Neural cell (in vitro differentiated cells): ENCODE measurements at regions not wholly inside any gene's neighbourhood (a gene's known extent, or its start where the extent isn't known, plus 50 kb on each side); places are given as distances from the start of the nearest gene placed in this dataset.

Experiments used
- H2AFZ ChIP-seq: fragments of 200-600, 300-800 bp; sonication (generic), shearing (Covaris generic); 2 replicates; pipeline ENCODE4 v1.6.0; 2014; ENCODE audit warnings: low read depth, mild to moderate bottlenecking, antibody characterized with exemption, low read length, moderate library complexity
- H3F3A ChIP-seq: fragments of 200-600 bp; shearing (Covaris generic); 2 replicates; pipeline ENCODE4 v1.6.1; 2016; ENCODE audit warnings: mild to moderate bottlenecking, moderate library complexity, mixed read lengths, antibody characterized with exemption, low read length; ENCODE audit not compliant: insufficient read depth, poor library complexity, severe bottlenecking
- H3K27ac ChIP-seq: fragments of 200-600, 300-800 bp; sonication (generic), shearing (Covaris generic); 2 replicates; pipeline ENCODE4 v1.5.1; 2014; ENCODE audit warnings: mild to moderate bottlenecking, low read length, moderate library complexity
- H3K27me3 ChIP-seq: fragments of 300-800, 200-600 bp; sonication (generic), shearing (Covaris generic); 2 replicates; pipeline ENCODE4 v1.6.0; 2014; ENCODE audit warnings: mild to moderate bottlenecking, low read depth, low read length, moderate library complexity; ENCODE audit not compliant: insufficient read depth
- H3K36me3 ChIP-seq: fragments of 300-800, 200-600 bp; sonication (generic), shearing (Covaris generic); 2 replicates; pipeline ENCODE4 v1.5.1; 2014; ENCODE audit warnings: mild to moderate bottlenecking, antibody characterized with exemption, low read length, moderate library complexity; ENCODE audit not compliant: insufficient read depth
- H3K4me2 ChIP-seq: fragments of 300-800, 200-600 bp; sonication (generic), shearing (Covaris generic); 2 replicates; pipeline ENCODE4 v1.6.0; 2014; ENCODE audit warnings: mild to moderate bottlenecking, low read length
- H3K4me3 ChIP-seq: fragments of 300-800, 200-600 bp; sonication (generic), shearing (Covaris generic); 2 replicates; pipeline ENCODE4 v1.5.1; 2014; ENCODE audit warnings: mild to moderate bottlenecking, low read length, moderate library complexity
- H3K79me2 ChIP-seq: fragments of 200-600 bp; shearing (Covaris generic); replicated peaks from 2 replicates; pipeline ENCODE4 v1.6.0; 2014; ENCODE audit warnings: mild to moderate bottlenecking, low read length, moderate library complexity; ENCODE audit not compliant: insufficient read depth
- H3K9ac ChIP-seq: fragments of 300-800, 200-600 bp; sonication (generic), shearing (Covaris generic); 2 replicates; pipeline ENCODE4 v1.6.1; 2016; ENCODE audit warnings: mild to moderate bottlenecking, low read length, mixed read lengths
- H3K9me2 ChIP-seq: fragments of 200-600 bp; shearing (Covaris generic); 2 replicates; pipeline ENCODE4 v1.6.1; 2016; ENCODE audit warnings: mild to moderate bottlenecking, low read length, mixed read lengths; ENCODE audit not compliant: insufficient read depth
- H3K9me3 ChIP-seq: fragments of 200-600, 300-800 bp; sonication (generic), shearing (Covaris generic); 2 replicates; pipeline ENCODE4 v1.6.1; 2016; ENCODE audit warnings: mild to moderate bottlenecking, mixed run types, low read length, moderate library complexity, mixed read lengths
- H4K20me1 ChIP-seq: fragments of 200-600 bp; shearing (Covaris generic); 2 replicates; pipeline ENCODE4 v1.6.1; 2016; ENCODE audit warnings: mild to moderate bottlenecking, mixed run types; ENCODE audit not compliant: insufficient read depth
- EP300 ChIP-seq: fragments of 450-650 bp; conservative IDR thresholded peaks from 2 replicates; pipeline ENCODE4 v1.6.1; 2014; ENCODE audit warnings: antibody characterized with exemption, mild to moderate bottlenecking, moderate library complexity; ENCODE audit not compliant: poor library complexity, severe bottlenecking
- EZH2 ChIP-seq: fragments of 200-600, 300-800 bp; shearing (Covaris generic), sonication (generic); IDR thresholded peaks from 2 replicates; pipeline ENCODE4 v1.6.1; 2014; ENCODE audit warnings: antibody characterized with exemption, low read length, borderline replicate concordance, mild to moderate bottlenecking; ENCODE audit not compliant: insufficient read depth, poor library complexity, severe bottlenecking
- MXI1 ChIP-seq: fragments of 450-650 bp; conservative IDR thresholded peaks from 2 replicates; pipeline ENCODE4 v1.6.1; 2014; ENCODE audit warnings: antibody characterized with exemption, mild to moderate bottlenecking; ENCODE audit not compliant: poor library complexity, severe bottlenecking
- POLR2AphosphoS5 ChIP-seq: IDR thresholded peaks from 2 replicates; pipeline ENCODE4 v1.6.1; 2012
- RAD21 ChIP-seq: fragments of 450-650 bp; conservative IDR thresholded peaks from 2 replicates; pipeline ENCODE4 v1.6.1; 2014; ENCODE audit warnings: antibody characterized with exemption, mild to moderate bottlenecking, moderate library complexity
- SMC3 ChIP-seq: fragments of 450-650 bp; conservative IDR thresholded peaks from 2 replicates; pipeline ENCODE4 v1.6.1; 2014; ENCODE audit warnings: antibody characterized with exemption, mild to moderate bottlenecking, moderate library complexity; ENCODE audit not compliant: poor library complexity
- TAF1 ChIP-seq: IDR thresholded peaks from 2 replicates; pipeline ENCODE4 v1.6.1; 2012; ENCODE audit warnings: low read depth
- TF ChIP-seq, protein P1 (sequence below): IDR thresholded peaks from 2 replicates; pipeline ENCODE4 v1.6.1; 2012; ENCODE audit warnings: borderline replicate concordance
- TF ChIP-seq, protein P2 (sequence below): fragments of 450-650 bp; IDR thresholded peaks from 2 replicates; pipeline ENCODE4 v1.5.1; 2014; ENCODE audit warnings: antibody characterized with exemption, mild to moderate bottlenecking, moderate library complexity; ENCODE audit not compliant: poor library complexity, severe bottlenecking

DNA sequence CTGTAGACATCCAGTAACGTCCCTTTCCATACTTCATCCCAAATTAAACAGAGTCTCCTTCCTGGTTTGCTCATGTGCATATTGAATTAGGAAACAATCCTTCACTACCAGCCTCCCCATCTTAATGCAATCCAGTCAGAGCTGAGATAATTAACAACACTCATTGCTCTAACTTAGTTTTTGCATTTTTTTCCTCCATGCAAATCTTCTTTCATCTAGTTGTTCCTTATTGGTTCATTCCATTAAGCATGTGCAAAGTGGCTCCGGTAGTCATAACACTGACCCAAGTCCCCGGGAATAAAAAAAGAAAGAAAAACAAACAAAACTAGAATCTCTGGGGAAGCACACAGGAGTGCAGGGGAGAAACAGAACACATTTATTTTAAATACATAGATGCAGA lies 1176.1 kb downstream of the GATA3 start:
- Histone ChIP-seq H3K4me3 (no peak overlapping the region), H3K36me3 (no peaks in the 10 kb centered on the region), H4K20me1 (no peaks in the 10 kb centered on the region), H3K9ac (no peak overlapping the region), H3F3A (no peaks in the 10 kb centered on the region), H3K4me2 (no peak overlapping the region), H3K27me3 (no peaks in the 10 kb centered on the region), H3K27ac (no peak overlapping the region), H3K9me3 (no peaks in the 10 kb centered on the region), H3K9me2 (no peaks in the 10 kb centered on the region), H3K79me2 (no peaks in the 10 kb centered on the region), H2AFZ (no peak overlapping the region)
- no peak for TF ChIP-seq RAD21
- no peak for TF ChIP-seq POLR2AphosphoS5
- TF ChIP-seq EP300: no peak
- TF ChIP-seq SMC3: no peak
- no peak for TF ChIP-seq EZH2
- TF ChIP-seq, protein P1, sequence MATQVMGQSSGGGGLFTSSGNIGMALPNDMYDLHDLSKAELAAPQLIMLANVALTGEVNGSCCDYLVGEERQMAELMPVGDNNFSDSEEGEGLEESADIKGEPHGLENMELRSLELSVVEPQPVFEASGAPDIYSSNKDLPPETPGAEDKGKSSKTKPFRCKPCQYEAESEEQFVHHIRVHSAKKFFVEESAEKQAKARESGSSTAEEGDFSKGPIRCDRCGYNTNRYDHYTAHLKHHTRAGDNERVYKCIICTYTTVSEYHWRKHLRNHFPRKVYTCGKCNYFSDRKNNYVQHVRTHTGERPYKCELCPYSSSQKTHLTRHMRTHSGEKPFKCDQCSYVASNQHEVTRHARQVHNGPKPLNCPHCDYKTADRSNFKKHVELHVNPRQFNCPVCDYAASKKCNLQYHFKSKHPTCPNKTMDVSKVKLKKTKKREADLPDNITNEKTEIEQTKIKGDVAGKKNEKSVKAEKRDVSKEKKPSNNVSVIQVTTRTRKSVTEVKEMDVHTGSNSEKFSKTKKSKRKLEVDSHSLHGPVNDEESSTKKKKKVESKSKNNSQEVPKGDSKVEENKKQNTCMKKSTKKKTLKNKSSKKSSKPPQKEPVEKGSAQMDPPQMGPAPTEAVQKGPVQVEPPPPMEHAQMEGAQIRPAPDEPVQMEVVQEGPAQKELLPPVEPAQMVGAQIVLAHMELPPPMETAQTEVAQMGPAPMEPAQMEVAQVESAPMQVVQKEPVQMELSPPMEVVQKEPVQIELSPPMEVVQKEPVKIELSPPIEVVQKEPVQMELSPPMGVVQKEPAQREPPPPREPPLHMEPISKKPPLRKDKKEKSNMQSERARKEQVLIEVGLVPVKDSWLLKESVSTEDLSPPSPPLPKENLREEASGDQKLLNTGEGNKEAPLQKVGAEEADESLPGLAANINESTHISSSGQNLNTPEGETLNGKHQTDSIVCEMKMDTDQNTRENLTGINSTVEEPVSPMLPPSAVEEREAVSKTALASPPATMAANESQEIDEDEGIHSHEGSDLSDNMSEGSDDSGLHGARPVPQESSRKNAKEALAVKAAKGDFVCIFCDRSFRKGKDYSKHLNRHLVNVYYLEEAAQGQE: no peak
- TF ChIP-seq, protein P2, sequence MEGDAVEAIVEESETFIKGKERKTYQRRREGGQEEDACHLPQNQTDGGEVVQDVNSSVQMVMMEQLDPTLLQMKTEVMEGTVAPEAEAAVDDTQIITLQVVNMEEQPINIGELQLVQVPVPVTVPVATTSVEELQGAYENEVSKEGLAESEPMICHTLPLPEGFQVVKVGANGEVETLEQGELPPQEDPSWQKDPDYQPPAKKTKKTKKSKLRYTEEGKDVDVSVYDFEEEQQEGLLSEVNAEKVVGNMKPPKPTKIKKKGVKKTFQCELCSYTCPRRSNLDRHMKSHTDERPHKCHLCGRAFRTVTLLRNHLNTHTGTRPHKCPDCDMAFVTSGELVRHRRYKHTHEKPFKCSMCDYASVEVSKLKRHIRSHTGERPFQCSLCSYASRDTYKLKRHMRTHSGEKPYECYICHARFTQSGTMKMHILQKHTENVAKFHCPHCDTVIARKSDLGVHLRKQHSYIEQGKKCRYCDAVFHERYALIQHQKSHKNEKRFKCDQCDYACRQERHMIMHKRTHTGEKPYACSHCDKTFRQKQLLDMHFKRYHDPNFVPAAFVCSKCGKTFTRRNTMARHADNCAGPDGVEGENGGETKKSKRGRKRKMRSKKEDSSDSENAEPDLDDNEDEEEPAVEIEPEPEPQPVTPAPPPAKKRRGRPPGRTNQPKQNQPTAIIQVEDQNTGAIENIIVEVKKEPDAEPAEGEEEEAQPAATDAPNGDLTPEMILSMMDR: no peak
- TF ChIP-seq TAF1: no peak

DNA sequence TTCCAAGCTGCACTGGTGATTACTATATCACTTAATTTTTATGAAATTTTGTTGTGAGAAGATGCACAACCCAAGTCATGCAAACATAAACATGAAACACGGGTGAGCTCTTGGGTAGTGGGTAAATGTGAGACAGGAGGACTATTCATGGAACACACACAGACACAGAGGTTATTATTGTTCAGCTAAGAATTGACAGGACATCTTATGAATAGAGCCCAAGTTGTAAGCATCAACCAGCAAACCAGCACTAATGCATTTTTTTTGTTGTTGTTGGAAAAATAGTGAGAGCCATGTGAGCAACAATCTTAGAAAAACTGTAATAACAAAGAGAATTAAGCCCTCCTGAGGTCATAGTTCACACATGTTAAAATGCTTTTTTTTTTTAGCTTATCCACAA lies 1179.7 kb downstream of the GATA3 start:
- Histone ChIP-seq H3K4me3 (no peak overlapping the region), H2AFZ (no peak overlapping the region), H3K4me2 (no peak overlapping the region), H3F3A (no peaks in the 10 kb centered on the region), H3K9ac (no peak overlapping the region), H3K9me2 (no peaks in the 10 kb centered on the region), H4K20me1 (no peaks in the 10 kb centered on the region), H3K27me3 (no peaks in the 10 kb centered on the region), H3K36me3 (no peaks in the 10 kb centered on the region), H3K27ac (no peak overlapping the region), H3K79me2 (no peaks in the 10 kb centered on the region), H3K9me3 (no peaks in the 10 kb centered on the region)
- TF ChIP-seq, protein P1: no peak
- TF ChIP-seq EZH2 (no peak), TAF1 (no peak), RAD21 (no peak), MXI1 (no peak), POLR2AphosphoS5 (no peak), SMC3 (no peak), EP300 (no peak)
- TF ChIP-seq, protein P2: no peak
